AG09319 (cell line): ENCODE measurements at regions not wholly inside any gene's neighbourhood (a gene's known extent, or its start where the extent isn't known, plus 50 kb on each side); places are given as distances from the start of the nearest gene placed in this dataset.

Experiments
- DNase-seq: peaks from one replicate; pipeline ENCODE4 v3.0.0-alpha.2; 2010; ENCODE audit warnings: low read depth; ENCODE audit errors: extremely low read depth
- CTCF ChIP-seq: IDR thresholded peaks from 2 replicates; pipeline ENCODE4 v1.5.1; 2011; ENCODE audit warnings: low read depth, mild to moderate bottlenecking, inconsistent platforms, low read length, moderate library complexity

GRCh38 chr6:159118924-159119323, 50.3 kb upstream of the FNDC1 start:
- DNase-seq: no peak
- no peak for TF ChIP-seq CTCF

GRCh38 chr6:159117563-159117962, 51.6 kb upstream of the FNDC1 start:
- no peak for DNase-seq

GRCh38 chr6:159117046-159117445, 52.2 kb upstream of the FNDC1 start:
- DNase-seq: no peak
- no peak for TF ChIP-seq CTCF

More at GRCh38 chr6:159117563-159117962, 51.6 kb upstream of the FNDC1 start:
- TF ChIP-seq CTCF: no peak

- no peak for TF ChIP-seq CTCF
- DNase-seq: no peak
These were observed 52.9 kb upstream of the FNDC1 start for GRCh38 chr6:159116343-159116742.

GRCh38 chr6:159114569-159114968, 54.6 kb upstream of the FNDC1 start:
- TF ChIP-seq CTCF: no peak
- no peak for DNase-seq

GRCh38 chr6:159113223-159113622, 56.0 kb upstream of the FNDC1 start:
- no peak for DNase-seq
- no peak for TF ChIP-seq CTCF

- no peak for DNase-seq
These were observed 56.5 kb upstream of the FNDC1 start for GRCh38 chr6:159112714-159113113.

More at GRCh38 chr6:159112714-159113113, 56.5 kb upstream of the FNDC1 start:
- no peak for TF ChIP-seq CTCF
